ENCODE measurements at regions not wholly inside any gene's neighbourhood (a gene's known extent, or its start where the extent isn't known, plus 50 kb on each side); places are given as distances from the start of the nearest gene placed in this dataset.

DNA sequence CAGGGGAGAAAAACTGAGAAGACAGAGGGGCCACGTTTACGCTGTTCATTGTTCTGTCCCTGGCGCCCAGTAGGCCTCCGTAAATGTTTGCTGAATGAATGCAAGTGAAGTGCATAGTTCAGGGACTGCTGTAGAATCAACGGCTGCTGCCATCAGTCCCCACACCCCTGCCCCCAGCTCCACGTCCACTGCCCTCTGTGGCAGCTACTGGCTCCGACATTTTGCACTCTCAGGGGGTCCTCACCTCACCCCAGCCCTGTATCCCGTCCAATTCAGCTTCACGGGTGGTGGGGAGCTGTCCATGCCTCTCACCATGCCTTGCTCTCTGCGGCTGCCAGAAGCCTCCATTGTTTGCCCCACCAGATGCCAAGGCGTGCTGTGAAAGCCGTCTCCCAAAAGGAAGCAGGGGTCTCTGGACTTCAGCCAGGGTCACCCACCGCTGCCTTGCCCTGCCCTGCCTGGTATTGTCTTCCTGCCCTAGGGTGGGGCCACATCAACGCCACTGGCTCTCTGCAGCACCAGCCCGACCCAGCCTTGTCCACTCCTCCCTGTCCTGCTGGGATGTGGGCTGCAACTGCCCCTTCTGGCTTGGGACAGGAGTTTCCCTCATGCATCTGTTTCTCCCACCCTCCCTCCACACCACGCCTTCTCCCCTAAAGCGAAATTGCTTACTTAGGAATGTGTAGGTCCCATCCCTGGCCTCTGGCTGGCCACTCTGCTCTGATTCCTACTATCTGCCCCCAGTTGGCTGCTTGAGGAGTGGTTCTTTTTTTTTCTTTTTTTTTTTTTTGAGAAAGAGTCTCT is 86.0 kb downstream of the RHOB start:
- no peak for TF ChIP-seq POLR2A (IDR thresholded peaks at IDR 0.05)
- TF ChIP-seq, protein P1, sequence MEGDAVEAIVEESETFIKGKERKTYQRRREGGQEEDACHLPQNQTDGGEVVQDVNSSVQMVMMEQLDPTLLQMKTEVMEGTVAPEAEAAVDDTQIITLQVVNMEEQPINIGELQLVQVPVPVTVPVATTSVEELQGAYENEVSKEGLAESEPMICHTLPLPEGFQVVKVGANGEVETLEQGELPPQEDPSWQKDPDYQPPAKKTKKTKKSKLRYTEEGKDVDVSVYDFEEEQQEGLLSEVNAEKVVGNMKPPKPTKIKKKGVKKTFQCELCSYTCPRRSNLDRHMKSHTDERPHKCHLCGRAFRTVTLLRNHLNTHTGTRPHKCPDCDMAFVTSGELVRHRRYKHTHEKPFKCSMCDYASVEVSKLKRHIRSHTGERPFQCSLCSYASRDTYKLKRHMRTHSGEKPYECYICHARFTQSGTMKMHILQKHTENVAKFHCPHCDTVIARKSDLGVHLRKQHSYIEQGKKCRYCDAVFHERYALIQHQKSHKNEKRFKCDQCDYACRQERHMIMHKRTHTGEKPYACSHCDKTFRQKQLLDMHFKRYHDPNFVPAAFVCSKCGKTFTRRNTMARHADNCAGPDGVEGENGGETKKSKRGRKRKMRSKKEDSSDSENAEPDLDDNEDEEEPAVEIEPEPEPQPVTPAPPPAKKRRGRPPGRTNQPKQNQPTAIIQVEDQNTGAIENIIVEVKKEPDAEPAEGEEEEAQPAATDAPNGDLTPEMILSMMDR (IDR thresholded peaks at IDR 0.05), result no peak
